GM19351 (cell line): ENCODE measurements at regions not wholly inside any gene's neighbourhood (a gene's known extent, or its start where the extent isn't known, plus 50 kb on each side); places are given as distances from the start of the nearest gene placed in this dataset.
"Not testable (repeated sequence)": the region's sequence is repeated elsewhere in the genome, so short reads cannot be mapped to it uniquely, and the experiment has no call there.

ENCODE experiments used
- ATAC-seq: cut with Tn5 transposase; IDR thresholded peaks from one replicate; pipeline ENCODE4 v1.9.1; 2021; ENCODE audit warnings: mild to moderate bottlenecking, moderate library complexity; ENCODE audit not compliant: unreplicated experiment

DNA sequence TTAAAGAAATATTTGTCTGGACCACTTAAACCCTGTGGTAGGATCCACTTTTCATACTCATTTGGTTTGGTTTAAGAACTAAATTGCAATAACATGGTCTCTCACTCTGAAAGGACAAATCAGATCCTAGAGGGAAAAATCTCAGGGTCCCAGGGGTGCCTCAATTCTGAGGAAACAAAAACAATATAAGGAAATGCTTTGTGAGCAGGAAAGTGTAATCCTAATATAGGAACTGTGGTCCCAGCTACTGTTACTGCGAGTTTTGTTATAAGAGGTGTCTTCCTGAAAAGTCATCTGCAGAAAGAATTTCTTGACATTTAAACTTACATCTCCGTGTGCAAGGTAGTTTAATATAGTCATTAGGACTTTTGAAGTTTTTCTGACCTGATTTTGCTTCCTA, 420.1 kb upstream of the LCORL start:
- ATAC-seq, result no peak

DNA sequence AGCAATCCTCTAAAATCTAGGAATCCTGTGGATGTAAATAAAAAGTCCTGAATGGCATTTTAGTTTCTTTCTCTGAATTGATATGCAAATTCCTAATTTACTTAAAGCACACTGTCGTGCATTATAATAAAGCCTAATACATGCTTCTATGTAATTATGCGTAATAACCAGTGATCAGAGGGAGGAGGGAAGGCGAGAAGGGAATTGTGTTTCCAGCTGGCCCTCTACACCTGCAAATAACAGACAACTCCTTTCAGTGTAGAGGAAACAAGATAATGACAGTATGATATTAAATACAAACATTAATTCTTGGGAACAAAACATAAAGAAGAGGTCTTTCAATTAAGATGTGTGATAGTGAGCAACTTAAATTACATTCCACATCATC, 419.6 kb upstream of the LCORL start:
- no peak for ATAC-seq

DNA sequence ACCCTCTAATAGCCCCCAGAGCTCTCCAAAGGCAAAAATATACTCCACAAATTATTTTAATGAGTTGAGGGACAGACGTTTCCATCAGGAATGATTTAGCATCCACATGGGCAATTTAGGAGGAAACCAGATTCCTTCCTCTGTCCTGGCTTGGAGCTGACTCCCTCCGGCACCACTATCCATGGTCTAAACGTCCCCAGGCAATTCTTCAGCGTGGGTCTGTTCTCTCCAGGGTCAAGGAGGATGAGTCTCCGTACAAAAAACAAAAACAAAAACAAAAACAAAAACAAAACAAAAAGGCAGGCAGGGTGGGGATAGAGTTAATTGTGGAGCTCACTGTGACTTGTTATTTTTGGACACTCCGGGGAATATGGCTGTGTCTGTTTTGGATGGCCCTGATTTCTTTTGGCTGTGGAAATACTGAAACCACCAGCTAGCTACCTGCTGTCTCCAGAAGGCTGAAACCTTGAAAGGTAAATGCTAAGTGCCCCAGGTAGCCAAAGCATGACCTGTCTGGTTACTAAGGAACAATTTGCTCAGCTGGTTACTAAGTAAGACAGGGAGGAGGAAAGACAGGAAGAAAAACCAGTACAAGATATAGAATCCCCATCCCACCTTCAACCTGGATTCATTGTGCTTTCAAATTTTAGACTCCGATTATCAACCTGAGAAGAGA, 419.1 kb upstream of the LCORL start:
- ATAC-seq, result no peak

DNA sequence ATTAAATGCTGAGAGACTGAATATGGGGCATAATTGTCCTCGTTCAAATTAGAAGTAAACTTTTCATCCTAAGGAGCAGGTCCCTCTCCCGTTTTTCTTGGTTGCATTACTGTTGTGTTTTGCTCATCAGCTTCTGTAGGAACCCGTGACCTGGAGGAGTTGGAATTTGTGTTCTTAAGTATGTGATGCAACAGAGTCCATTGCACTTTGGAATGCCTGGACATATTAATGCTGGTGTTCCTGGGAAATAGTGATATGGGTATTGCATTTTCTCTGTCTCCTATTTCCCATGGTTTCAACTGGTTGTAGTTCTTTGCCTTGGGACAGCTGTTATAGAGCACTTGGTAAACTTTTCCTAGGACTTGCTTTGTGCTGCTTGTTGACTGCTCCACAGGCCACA, 417.8 kb upstream of the LCORL start:
- no peak for ATAC-seq

DNA sequence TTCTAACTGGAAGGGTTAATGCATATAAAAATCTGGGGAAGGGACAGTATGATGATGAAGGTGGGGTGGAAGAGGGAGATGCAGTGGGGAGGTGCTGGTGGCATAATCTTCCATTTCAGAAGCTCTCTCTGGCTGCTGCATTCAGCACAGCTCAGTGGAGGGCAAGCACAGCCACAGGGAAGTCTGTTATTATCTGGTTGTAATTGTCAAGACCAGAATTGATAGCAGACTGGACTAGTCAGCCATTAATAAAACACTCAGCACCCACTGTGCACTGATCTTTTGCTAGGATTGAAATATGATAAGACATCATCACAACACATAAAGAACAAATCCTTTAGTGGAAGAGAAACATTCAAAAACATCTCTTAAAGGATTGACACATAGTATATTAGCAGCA, 414.2 kb upstream of the LCORL start:
- no peak for ATAC-seq

DNA sequence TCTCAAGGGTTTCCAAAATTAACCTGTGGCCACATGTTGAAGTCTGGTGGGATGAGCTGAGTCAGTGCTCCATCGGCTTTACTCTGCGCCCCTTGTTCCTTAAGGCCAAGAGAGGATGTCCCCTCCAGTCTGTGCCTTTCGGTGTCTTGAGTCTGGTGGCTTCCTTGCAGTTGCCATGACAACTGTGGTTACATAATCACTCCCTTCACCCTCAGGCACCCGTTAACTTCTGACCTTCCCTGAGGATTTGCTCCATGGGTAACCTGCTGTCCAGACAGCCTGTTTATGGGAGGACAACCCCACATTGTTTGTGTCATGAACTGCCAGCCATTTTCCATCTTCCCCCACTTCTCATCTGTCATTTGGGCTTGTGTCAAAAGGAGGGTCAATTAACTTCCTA, 401.1 kb upstream of the LCORL start:
- no peak for ATAC-seq

DNA sequence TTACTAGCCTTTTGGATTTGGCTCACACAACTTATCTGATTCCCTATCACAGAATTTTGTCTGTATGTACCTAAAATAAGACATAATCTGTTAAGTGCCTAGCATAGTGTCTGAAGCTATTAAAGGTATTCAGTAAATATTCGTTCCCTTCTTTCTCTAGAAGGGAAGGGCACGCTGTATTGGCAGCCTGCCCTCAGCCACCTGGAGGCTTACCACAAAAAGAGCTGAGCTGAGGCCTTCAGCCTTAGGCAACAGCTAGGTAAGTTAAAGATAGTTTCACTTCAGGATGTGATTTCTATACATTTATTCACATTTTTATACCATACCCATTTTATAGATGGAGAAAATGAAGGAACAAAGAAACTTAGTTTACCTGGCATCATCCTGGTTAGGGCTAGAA, 400.0 kb upstream of the LCORL start:
- no peak for ATAC-seq

DNA sequence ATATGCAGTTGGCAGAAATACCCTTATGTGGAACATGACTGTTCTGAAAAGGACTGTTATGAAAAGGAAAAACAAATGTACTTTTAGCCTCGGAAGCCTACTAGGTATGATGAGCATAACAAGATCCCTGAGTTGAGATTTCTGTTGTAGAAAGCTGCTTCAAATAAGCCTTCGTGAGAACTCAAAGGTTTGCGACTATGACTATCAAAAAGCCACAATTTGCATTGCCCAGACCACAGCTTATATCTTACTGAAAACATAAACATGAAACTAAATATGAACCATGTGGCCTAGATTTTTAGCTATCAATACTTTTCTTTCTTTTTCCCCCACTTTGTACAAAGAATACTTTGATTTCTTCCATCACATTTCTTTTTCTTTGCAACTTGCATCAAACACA, 398.2 kb upstream of the LCORL start:
- peak; percentile 79 for ATAC-seq

DNA sequence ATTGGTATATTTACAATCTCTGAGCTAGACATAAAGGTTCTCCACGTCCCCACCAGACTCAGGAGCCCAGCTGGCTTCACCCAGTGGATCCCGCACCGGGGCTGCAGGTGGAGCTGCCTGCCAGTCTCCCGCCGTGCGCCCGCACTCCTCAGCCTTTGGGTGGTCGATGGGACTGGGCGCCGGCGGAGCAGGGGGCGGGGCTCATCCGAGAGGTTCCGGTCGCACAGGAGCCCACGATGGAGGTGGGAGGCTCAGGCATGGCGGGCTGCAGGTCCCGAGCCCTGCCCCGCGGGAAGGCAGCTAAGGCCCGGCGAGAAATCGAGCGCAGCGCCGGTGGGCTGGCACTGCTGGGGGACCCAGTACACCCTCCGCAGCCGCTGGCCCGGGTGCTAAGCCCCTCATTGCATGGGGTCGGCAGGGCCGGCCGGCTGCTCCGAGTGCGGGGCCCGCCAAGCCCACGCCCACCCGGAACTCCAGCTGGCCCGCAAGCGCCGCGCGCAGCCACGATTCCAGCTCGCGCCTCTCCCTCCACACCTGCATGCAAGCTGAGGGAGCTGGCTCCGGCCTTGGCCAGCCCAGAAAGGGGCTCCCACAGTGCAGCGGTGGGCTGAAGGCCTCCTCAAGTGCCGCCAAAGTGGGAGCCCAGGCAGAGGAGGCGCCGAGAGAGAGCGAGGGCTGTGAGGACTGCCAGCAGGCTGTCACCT, 396.8 kb upstream of the LCORL start:
- ATAC-seq, result not testable (repeated sequence)

DNA sequence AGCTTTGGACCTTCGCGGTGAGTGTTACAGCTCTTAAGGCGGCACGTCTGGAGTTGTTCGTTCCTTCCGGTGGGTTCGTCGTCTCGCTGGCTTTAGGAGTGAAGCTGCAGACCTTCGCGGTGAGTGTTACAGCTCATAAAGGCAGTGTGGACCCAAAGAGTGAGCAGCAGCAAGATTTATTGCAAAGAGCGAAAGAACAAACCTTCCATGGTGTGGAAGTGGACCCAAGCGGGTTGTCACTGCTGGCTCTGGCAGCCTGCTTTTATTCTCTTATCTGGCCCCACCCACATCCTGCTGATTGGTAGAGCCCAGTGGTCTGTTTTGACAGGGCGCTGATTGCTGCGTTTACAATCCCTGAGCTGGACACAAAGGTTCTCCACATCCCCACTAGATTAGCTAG, 396.1 kb upstream of the LCORL start:
- ATAC-seq, result not testable (repeated sequence)

DNA sequence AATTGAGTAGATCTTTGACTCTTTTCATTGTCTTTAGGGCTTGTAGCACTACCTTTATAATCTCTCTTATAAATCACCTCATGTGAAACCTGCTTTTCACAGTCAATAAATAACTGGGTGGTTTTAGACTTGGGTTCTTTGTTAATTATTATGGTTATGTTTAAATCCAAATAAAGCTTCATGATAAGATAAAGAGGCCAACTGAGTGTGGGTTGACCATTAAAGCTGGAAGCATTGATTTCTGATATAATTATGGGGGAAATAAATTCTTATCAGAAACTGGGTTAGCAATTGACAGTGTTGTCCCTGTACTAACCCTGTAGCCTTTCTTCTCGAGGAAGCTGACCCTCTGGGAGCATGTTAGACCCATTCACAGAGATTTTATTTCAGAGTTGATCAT, 384.7 kb upstream of the LCORL start:
- ATAC-seq, result no peak

DNA sequence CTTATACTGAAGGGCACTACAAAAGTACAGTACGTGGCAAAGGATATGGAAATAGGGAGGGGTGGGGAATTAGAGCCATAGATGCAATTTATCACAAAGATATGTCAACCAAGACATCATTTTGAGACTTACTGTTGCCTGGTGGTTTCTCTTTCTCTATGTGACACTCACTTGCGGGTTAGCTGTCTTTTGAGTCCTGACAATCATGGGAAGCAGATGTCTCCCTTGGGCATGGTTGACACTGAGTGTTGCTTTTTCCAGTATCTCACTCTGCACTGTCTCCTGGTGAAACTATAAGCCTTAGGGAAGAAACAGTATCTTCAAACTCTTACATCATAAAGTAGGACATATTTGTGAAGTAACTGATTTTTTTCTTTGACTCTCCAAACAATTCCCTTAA, 383.5 kb upstream of the LCORL start:
- ATAC-seq, result no peak

DNA sequence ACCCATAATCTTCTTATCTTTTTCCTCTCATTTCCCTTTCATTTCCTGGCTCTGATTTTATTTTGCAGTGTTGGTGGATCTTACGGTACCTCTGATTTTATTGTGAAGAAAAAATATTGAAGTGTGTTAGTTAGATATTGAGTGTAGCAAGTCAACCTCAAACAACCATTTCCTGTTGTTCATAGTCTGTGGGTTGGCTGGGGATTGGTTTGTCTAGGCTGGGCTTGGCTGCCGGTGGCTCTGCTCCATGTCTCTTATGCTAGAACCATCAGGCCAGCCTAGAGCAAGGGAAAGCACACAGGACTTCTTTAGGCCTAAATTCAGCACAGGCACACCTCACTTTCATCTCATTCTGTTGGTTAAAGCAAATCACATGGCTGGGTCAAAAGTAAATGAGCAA, 383.1 kb upstream of the LCORL start:
- no peak for ATAC-seq

DNA sequence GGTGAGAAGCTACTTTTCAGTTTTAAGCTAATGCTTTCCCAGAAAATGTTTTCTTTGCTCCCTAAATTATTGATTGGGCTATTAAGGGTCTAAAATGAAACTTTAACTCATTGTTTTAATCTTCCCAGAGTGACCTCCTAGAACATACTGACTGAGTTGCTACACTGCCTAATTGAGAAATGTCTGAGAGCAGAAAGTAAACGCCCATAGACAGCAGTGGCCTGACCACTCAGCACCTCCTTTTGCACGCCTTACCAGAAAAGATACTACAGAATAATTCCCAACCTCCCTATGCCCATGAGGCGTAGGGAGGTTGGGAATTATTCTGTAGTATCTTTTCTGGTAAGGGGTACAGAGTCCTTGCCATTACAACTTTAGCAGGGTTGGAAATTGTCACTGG, 381.8 kb upstream of the LCORL start:
- ATAC-seq, result no peak

DNA sequence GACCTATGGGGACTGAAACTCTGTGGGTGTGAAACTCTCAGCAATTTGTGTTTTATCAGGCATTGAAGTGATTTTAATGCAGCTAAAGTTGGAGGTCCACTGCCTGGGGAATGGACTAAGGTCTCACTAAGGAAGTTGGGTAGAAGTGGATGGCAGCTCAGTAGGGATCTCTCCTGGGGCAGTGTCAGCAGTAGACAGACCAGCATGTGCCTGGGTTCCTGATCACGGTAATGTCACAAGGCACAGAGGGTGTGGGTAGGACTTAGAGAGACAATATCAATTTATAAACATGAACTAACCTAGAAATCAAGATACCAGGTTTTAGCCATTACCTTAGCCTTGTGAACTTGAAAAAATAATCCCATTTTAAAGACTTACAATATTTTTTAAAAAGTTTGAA, 380.3 kb upstream of the LCORL start:
- no peak for ATAC-seq

DNA sequence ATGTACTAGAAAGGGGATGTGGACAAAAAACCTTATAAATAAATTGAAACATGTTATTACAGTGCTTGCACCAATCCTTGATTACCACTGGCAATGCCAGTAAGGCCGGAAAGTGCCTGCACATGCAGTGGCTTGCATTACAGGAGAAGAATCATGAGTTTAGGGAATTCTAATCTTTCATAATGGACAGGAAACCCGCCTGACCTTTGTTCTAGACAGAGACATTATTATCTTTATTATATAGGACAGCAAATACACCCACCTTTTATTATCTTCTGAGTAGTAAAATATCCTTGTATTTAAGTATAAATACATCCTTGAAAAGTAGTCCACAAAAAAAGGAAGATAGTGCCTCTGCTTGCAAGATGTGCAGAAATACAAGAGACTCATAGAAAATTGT, 379.9 kb upstream of the LCORL start:
- ATAC-seq, result no peak

DNA sequence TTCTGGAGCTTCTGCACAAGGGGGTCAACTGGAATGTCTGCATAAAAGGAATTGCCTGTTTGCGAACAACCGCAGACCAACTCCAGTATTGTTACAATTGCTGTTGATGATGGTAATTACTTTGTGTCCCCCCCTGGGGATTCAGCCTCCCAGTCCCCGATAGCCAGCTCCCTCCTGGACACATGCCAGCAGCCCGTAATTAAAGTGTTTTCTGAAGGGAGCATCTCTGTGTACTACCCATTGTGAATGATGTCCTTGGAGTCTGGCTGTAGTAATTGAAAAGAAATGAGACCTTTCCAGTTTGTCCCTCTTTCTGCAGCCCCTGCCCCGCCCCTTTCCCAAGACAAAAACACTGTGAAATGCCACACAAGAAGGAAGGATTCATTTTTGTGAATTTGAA, 377.1 kb upstream of the LCORL start:
- no peak for ATAC-seq

DNA sequence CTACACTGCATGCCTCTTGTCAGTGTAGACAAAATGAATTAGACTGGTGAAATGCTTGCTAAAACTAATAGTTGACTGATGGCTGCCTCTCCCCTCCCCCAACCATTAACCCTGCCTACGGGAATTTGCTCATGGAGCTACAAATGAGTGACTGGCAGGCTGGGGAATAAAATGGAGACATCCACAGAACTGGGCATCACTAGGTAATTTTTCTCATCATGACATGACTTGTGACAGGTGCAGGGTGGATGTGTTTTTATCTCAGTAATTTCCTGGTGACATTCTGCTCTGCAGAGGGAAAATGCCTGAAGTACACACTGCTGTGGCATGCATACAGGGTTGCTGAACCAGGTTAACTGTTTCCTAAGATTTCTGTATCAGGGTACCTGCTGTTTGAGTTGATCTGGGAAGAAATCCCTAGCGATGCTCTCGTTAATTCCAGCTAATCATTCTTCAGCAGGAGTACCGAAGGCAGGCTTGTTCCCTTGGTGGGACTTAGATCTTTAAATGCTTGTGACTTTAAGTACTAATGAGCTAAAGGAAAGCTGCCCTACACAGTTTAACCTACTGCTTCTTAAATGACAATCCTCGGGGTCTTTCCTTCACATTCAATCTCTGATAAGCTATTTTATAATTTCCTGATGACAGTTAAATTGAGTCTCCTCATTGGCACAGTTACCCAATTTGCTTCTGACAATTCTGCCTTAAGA, 376.3 kb upstream of the LCORL start:
- no peak for ATAC-seq

DNA sequence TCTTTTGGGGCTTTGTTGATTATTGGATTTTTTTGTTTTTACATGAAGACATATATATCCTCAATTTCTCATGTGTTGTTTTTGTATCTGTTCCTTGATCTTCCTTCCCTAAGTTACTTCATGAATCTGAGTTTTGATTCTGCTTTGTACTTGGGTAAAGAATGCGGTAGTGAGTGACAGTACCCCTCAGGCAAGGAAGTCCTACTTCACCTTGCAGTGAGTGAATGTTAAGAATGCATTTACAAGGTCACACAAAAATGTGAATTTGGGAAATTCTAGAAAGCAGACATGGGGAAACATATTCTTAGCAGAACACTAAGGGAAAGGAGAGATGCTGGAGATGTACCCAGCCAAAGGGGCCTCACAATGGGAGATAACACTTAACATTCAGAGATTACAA, 373.1 kb upstream of the LCORL start:
- no peak for ATAC-seq

DNA sequence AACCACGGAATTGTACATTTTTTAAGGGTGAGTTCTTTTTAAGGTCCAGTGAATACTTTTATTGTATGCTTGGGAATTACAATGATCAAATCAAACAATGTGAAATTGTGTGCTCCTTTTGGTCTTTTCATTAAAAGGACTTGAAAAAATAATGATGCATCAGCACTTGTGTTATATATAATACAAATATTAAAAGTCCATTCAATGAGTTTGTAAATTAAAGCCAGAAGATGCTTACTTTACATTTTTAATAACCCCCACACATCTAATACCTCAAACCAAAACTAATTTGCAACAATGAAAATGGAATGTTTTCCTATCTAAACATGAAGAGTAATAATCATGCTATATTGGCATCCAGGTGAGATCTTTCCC, 369.8 kb upstream of the LCORL start:
- no peak for ATAC-seq

DNA sequence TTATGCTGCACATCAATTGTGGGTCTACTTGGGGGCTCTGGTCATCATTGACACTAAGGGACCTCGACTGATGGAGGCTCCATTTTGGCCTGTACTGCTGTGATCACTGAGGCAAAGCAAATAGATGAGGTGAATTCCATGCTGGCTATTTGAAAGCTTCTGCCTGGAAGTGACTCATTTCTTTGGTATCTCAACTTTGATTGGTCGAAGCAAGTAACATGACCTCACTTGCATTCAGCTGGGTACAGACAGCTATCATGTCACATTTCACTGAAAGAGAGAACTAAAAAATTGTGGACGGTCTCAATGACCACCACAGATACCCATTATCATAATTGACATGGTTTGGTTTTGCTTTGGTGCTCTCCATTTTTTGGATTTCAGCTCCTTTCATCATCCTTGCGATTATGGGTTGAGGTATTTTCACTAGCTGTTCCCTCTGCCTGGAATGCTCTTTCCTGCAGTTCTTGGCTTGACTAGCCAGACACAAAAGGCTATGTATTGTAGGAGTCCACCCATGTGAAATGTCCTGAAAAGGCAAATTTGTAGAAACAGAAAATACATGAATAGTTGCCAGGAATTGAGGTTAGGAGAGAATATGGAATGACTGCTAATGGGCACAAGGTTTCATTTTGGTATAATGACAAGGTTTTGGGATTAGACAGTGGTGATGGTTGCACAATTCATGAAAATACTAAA, 369.2 kb upstream of the LCORL start:
- no peak for ATAC-seq

DNA sequence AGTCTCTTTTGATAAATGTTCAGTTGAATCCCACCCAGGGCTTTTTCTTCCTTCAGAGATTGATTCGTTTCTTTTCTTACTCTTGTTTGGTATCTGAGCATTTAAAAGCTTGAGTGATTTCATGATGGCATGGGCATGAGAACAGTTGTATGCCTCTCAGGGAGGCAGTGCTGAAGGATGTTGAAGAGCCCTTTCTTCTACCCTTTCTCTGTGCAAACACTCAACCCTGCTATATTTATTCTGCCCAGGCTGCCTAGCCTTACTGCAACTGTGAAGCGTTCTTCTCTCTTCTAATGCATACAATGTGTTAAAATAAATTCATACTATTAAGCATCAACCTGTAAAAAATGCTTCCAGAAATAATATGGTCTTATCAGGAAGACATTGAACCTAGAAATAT, 367.6 kb upstream of the LCORL start:
- ATAC-seq, result no peak
